Activated CD8-positive, alpha-beta memory T cell treated with anti-CD3 and anti-CD28 coated beads for 36 hours (primary cell): ENCODE measurements at regions not wholly inside any gene's neighbourhood (a gene's known extent, or its start where the extent isn't known, plus 50 kb on each side); places are given as distances from the start of the nearest gene placed in this dataset.

Source experiments
- CTCF ChIA-PET: fragments of 350-600 bp; sonication (Branson Sonifier 250); formaldehyde crosslinking; loops from one replicate; lab custom pipeline; 2021; ENCODE audit warnings: antibody characterized with exemption; lab: Charles Lee
- POLR2A ChIA-PET: fragments of 350-600 bp; sonication (Branson Sonifier 250); formaldehyde crosslinking; loops from one replicate; lab custom pipeline; 2021; ENCODE audit warnings: antibody characterized with exemption; lab: Charles Lee

- CTCF ChIA-PET: no interaction called here
These were observed 687.4 kb downstream of the EPM2A start for GRCh38 chr6:145047891-145048290.

GRCh38 chr6:145051661-145052060 is 683.7 kb downstream of the EPM2A start:
- CTCF ChIA-PET: no interaction called here
- POLR2A ChIA-PET: no interaction called here

More at GRCh38 chr6:145047891-145048290, 687.4 kb downstream of the EPM2A start:
- POLR2A ChIA-PET: no interaction called here

GRCh38 chr6:145055567-145055966 is 679.8 kb downstream of the EPM2A start:
- ChIA-PET CTCF (no interaction called here), POLR2A (no interaction called here)

DNA sequence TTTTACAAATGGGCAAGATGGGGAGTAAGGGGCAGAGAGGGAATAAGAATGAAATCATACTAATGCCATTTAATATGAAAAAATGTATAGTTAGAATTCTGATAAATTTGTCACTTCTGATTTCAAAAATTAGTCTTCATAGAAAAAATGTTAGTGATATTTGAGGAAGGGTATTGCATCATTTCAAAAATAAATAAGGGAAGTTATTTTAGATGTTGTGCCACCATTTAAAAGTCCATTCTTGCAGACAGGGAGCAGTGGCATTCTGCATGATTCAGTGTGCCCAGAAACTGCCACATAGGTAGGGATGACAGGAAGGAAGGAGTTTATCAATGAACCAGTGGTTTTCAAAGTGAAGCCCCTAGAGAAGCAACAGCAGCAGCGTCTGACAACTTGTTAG is 674.6 kb downstream of the EPM2A start:
- CTCF ChIA-PET: no interaction called here
- POLR2A ChIA-PET: no interaction called here

- CTCF ChIA-PET: no interaction called here
- POLR2A ChIA-PET: no interaction called here
These were observed 672.2 kb downstream of the EPM2A start for GRCh38 chr6:145063091-145063490.

DNA sequence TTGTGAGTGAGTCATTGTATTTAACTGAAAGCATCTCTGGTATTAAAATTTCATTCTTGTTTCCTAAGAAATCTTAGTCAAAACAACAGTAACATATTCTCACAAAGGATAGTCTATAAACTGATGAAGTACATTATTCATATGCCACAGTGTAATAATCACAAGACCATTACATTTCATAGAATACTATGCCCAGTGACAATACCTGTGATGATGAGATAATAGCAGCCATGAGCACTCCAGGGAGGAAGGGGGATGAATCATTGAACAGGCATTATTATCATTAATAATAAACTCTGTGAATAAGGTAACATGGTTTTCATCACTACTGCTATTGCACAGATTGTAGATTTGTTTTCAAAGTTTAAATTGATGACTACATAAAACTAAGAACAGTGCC is 667.9 kb downstream of the EPM2A start:
- ChIA-PET CTCF (no interaction called here), POLR2A (no interaction called here)

GRCh38 chr6:145068577-145068976 is 666.7 kb downstream of the EPM2A start:
- ChIA-PET CTCF (no interaction called here), POLR2A (no interaction called here)

DNA sequence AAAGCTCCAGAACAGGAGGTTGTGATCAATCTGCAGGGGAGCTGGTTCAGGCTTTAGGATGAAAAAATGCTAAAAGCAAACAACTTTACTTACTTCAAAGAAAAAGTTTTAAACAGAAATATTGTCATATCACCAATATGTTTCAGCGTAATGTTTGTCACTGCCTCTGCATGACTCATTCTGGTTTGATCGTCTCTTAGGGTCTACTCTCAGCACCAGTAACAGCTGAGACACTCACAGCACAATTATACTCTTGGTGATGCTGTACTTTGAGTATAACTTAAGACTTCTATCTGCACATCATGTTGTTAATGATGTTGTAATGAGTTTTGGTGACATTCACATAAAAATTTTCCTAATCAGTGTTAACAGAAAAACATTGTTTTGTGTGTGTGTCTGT is 665.4 kb downstream of the EPM2A start:
- ChIA-PET CTCF (no interaction called here), POLR2A (no interaction called here)

- CTCF ChIA-PET: no interaction called here
- POLR2A ChIA-PET: no interaction called here
These were observed 664.5 kb downstream of the EPM2A start for GRCh38 chr6:145070791-145071190.

GRCh38 chr6:145071836-145072235 is 663.5 kb downstream of the EPM2A start:
- ChIA-PET POLR2A (no interaction called here), CTCF (no interaction called here)

GRCh38 chr6:145073811-145074210 is 661.5 kb downstream of the EPM2A start:
- ChIA-PET CTCF (no interaction called here), POLR2A (no interaction called here)

DNA sequence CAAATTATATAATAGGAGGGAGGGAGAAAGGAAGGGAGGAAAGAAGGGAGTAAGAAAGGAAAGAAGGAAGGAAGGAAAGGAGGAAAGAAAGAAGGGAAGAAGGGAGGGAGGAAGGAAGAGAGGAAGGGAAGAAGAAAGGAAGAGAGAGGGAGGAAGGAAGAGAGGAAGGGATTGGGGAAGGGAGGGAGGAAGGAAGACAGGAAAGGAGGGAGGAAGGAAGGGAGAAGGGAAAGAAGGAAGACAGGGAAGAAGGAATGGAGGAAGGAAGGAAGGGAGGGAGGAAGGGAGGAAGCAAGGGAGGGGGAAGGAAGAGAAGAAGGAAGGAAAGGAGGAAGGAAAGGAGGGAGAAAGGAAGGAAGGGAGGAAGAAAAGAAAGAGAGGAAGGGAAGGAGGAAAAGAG is 660.5 kb downstream of the EPM2A start:
- POLR2A ChIA-PET: no interaction called here
- CTCF ChIA-PET: no interaction called here

- CTCF ChIA-PET: no interaction called here
- POLR2A ChIA-PET: no interaction called here
These were observed 659.9 kb downstream of the EPM2A start for GRCh38 chr6:145075425-145075824.

DNA sequence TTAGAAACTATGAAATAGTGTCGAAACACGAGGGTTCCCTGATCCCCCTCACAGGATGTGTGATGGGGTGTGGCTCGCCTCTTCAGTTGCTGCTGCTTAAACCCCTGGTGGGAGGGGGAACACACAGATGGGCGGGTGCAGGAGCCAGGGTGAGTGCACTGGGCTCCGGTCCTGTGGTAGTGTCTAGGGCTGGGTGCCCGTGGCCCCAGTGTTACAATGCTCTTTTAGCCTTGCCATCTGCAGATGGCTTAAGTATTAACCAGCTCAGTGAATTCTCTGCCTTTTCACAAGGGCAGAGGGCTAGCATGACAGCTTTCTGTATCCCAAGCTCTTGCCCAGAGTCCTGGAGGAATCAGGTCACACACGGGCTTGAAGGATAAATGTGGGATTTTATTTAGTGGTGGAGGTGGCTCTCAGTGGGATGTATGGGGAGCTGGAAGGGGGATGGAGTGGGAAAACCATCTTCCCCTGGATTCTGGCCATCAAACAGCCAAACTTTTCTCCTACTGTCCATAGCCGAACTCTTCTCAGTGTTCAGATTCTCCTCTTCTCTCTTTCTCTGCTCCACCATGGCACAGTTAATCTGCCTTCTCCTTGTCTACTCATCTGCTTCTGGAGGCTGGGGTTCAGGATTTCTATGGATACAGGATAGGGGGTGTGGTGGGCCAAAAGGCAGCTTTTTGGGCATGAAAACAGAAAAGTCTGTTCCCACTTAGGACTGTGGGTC is 659.0 kb downstream of the EPM2A start:
- CTCF ChIA-PET: no interaction called here
- POLR2A ChIA-PET: interaction anchor here (0.6 kb wide), 1 partner anchor 626 kb away, joined by 3 read pairs; no protein-coding TSS in a partner anchor

DNA sequence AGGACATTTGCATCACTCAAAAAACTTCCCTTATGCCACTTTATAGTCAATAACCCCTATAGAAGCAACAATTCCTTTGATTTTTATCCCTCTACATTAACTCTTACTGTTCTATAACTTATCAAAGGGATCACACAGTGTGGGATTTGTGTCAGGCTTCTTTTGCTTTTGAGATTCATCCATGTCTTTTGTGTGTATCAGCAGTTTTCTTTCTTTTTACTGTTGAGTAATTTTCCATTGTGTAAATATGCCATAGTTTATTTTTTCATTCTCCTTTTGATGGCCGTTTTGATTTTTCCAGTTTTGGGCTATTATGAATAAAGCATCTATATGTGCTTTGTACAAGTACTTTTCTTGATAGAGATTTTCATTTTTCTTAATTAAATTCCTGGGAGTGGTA is 657.9 kb downstream of the EPM2A start:
- CTCF ChIA-PET: no interaction called here

GRCh38 chr6:145080651-145081050 is 654.7 kb downstream of the EPM2A start:
- POLR2A ChIA-PET: no interaction called here
- CTCF ChIA-PET: no interaction called here

More for the DNA sequence above, 657.9 kb downstream of the EPM2A start:
- POLR2A ChIA-PET: no interaction called here

DNA sequence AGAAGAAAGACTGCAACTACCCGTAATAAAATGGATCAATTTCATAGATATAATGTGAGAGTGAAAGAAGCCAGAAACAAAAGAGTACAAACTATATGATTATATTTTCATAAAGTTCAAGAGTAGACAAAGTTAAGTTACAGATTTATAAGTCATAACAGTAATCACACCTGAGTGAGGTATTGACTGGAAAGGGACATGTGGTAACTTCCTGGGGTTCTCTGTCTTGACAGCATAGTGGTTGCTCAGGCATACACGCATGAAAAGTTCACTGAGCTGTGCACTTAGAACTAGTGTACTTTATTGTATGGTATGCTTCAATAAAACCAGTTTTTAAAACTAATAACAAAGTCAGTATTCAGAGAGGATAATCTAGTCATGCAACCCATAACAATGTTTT is 653.6 kb downstream of the EPM2A start:
- POLR2A ChIA-PET: no interaction called here
- CTCF ChIA-PET: no interaction called here

- CTCF ChIA-PET: no interaction called here
These were observed 653.0 kb downstream of the EPM2A start for GRCh38 chr6:145082359-145082758.

GRCh38 chr6:145086197-145086596 is 649.1 kb downstream of the EPM2A start:
- ChIA-PET CTCF (no interaction called here), POLR2A (no interaction called here)

More at GRCh38 chr6:145082359-145082758, 653.0 kb downstream of the EPM2A start:
- POLR2A ChIA-PET: no interaction called here

- ChIA-PET POLR2A (no interaction called here), CTCF (no interaction called here)
These were observed 648.3 kb downstream of the EPM2A start for GRCh38 chr6:145087034-145087433.

- ChIA-PET CTCF (no interaction called here), POLR2A (no interaction called here)
These were observed 644.3 kb downstream of the EPM2A start for GRCh38 chr6:145090801-145091585.
